ENCODE measurements at regions not wholly inside any gene's neighbourhood (a gene's known extent, or its start where the extent isn't known, plus 50 kb on each side); places are given as distances from the start of the nearest gene placed in this dataset.

DNA sequence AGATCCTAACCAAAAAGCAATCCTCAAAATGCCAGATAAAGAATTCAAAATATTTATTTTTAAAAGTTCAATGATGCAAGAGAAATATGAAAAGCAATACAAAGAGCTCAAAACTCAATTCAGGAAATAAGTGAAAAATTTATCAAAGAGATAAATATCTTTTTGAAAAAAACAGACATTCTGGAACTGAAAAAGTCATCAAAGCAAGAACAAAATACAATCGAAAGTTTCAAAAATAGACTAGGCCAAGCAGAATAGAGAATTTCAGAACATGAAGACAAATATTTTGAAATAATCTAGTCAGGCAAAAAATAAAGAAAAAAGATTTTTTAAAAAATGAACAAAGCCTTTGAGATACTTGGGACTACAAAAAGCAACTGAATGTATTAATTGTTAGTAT, 83.4 kb upstream of the STT3B start:
- TF ChIP-seq, protein P1, sequence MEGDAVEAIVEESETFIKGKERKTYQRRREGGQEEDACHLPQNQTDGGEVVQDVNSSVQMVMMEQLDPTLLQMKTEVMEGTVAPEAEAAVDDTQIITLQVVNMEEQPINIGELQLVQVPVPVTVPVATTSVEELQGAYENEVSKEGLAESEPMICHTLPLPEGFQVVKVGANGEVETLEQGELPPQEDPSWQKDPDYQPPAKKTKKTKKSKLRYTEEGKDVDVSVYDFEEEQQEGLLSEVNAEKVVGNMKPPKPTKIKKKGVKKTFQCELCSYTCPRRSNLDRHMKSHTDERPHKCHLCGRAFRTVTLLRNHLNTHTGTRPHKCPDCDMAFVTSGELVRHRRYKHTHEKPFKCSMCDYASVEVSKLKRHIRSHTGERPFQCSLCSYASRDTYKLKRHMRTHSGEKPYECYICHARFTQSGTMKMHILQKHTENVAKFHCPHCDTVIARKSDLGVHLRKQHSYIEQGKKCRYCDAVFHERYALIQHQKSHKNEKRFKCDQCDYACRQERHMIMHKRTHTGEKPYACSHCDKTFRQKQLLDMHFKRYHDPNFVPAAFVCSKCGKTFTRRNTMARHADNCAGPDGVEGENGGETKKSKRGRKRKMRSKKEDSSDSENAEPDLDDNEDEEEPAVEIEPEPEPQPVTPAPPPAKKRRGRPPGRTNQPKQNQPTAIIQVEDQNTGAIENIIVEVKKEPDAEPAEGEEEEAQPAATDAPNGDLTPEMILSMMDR (IDR thresholded peaks at IDR 0.05; ENCODE audit: borderline replicate concordance, control extremely low read depth, extremely low read depth, insufficient read depth, missing control alignments), result no peak
- in situ Hi-C loops (cut with MboI; ENCODE audit: low sequenced_read_pairs, unreplicated experiment), result no loop called here
- no peak for DNase-seq (ENCODE audit: low spot score)

DNA sequence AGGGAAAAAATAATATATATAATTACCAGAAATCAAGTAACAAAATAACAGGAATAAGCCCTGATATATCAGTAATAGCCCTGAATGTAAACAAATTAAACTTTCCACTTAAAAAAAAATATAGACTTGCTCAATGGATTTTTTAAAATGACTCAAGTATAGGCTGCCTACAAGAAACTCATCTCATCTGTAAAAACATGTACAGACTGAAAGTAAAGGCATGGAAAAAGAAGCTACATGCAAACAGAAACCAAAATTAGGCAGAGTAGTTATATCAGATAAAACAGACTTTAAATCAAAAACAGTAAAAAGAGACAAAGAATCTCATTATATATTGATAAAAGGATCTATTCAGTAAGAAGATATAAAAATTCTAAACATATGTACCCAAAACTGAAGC, 82.4 kb upstream of the STT3B start:
- in situ Hi-C loops (cut with MboI; ENCODE audit: low sequenced_read_pairs, unreplicated experiment), result no loop called here
- no peak for DNase-seq (ENCODE audit: low spot score)
- TF ChIP-seq, protein P1 (IDR thresholded peaks at IDR 0.05; ENCODE audit: borderline replicate concordance, control extremely low read depth, extremely low read depth, insufficient read depth, missing control alignments), result no peak

DNA sequence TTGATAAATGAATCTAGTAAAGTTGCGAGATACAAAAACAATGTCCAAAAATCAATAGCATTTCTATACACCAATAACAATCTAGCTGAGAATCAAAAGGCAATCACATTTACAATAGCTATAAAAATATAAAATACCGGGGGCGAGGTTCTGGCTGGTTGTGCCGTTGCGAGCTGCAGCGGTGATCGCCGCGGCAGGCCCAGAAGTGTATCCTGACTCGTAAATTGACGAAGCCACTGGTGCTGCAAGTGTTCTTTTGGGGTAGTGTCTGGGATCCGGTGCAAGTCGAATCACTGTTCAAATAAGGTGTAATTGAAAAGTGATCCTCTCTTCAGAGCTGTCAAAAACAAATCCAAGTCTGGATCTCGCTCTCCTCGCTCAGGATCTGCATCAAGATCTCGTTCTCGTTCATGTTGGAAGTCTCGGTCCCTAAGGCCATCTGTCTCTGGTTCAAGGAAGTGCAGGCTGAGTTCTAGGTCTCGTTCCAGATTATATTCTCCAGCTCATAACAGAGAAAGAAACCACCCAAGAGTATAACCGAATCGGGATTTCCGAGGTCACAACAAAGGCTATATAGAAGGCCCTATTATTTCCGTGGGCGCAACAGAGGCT, 80.1 kb upstream of the STT3B start:
- in situ Hi-C loops (cut with MboI; ENCODE audit: low sequenced_read_pairs, unreplicated experiment), result no loop called here
- DNase-seq (ENCODE audit: low spot score), result no peak
- TF ChIP-seq, protein P1 (IDR thresholded peaks at IDR 0.05; ENCODE audit: borderline replicate concordance, control extremely low read depth, extremely low read depth, insufficient read depth, missing control alignments), result no peak

DNA sequence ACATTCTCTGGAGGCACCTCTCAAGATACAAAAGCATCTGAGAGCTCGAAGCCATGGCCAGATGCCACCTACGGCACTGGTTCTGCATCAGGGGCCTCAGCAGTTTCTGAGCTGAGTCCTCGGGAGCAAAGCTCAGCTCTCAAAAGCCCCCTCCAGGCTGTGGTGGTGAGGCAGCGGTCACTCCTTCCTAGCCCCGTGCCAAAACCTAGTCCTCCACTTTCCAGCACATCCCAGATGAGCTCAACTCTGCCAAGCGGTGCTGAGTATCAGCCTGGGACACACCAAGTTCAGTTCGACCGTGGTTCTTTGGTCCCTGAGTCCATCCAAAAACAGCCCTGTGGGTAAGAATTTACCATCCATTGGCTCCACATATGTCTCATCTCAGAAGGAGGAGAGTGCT, 79.3 kb upstream of the STT3B start:
- no peak for DNase-seq (ENCODE audit: low spot score)
- in situ Hi-C loops (cut with MboI; ENCODE audit: low sequenced_read_pairs, unreplicated experiment), result no loop called here
- TF ChIP-seq, protein P1 (IDR thresholded peaks at IDR 0.05; ENCODE audit: borderline replicate concordance, control extremely low read depth, extremely low read depth, insufficient read depth, missing control alignments), result no peak

DNA sequence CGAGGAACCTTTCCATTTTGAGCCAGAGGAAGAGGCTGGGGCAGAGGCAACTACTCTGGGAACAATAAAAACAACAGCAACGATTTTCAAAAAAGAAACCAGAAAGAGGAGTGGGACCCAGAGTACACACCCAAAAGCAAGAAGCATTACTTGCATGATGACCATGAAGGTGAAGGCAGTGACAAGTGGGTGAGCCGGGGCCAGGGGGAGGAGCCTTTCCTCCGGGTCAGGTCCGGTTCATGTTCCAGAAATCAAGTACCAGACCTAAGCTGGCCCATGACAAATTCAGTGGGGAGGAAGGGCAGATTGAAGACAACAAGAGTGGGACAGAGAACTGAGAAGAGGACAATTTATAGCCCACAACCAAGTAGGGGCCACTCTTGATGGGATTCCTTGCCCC, 77.2 kb upstream of the STT3B start:
- DNase-seq (ENCODE audit: low spot score), result no peak
- TF ChIP-seq, protein P1 (IDR thresholded peaks at IDR 0.05; ENCODE audit: borderline replicate concordance, control extremely low read depth, extremely low read depth, insufficient read depth, missing control alignments), result no peak
- in situ Hi-C loops (cut with MboI; ENCODE audit: low sequenced_read_pairs, unreplicated experiment), result no loop called here

DNA sequence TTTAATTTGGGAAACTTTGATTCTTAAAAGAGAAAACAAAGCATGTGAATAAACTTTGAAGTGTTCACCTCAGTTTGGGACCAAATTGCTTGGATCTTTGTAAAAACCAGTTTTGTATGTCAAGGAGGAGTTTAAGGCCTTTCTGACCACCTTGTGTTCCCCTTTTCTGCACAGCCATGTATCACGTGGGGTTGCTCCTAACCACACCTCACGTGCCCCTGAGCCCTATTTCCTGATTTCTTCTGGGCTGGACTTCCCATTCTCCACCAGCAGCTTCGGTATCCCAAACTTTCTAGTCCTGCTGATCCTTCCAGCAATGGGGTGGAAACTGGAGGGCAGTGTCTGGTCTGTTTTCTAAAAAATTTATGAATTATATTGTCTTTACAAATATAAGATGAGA, 76.4 kb upstream of the STT3B start:
- in situ Hi-C loops (cut with MboI; ENCODE audit: low sequenced_read_pairs, unreplicated experiment), result no loop called here
- no peak for DNase-seq (ENCODE audit: low spot score)
- TF ChIP-seq, protein P1 (IDR thresholded peaks at IDR 0.05; ENCODE audit: borderline replicate concordance, control extremely low read depth, extremely low read depth, insufficient read depth, missing control alignments), result no peak

All from GM13976 (cell line).